ENCODE measurements at regions not wholly inside any gene's neighbourhood (a gene's known extent, or its start where the extent isn't known, plus 50 kb on each side); places are given as distances from the start of the nearest gene placed in this dataset.

- Histone ChIP-seq H3K9me3 (ENCODE audit: control insufficient read depth, low read length) (no peaks in the 10 kb centered on the region), H3K36me3 (ENCODE audit: control insufficient read depth, insufficient read depth, low read length) (no peaks in the 10 kb centered on the region), H3K4me1 (ENCODE audit: control insufficient read depth, insufficient read depth, low read length, poor library complexity, severe bottlenecking) (no peaks in the 10 kb centered on the region), H3K27ac (ENCODE audit: insufficient read depth, low read length, poor library complexity, severe bottlenecking) (no peak overlapping the region), H3K4me3 (ENCODE audit: insufficient read depth, low read depth, low read length, poor library complexity, severe bottlenecking) (no peak overlapping the region), H3K27me3 (replicated peaks; ENCODE audit: control insufficient read depth, insufficient read depth, low read length, poor library complexity, severe bottlenecking) (no peaks in the 10 kb centered on the region)
- DNase-seq: no peak
Measured at GRCh38 chr5:86824637-86825036, 206.9 kb downstream of the COX7C start.

DNA sequence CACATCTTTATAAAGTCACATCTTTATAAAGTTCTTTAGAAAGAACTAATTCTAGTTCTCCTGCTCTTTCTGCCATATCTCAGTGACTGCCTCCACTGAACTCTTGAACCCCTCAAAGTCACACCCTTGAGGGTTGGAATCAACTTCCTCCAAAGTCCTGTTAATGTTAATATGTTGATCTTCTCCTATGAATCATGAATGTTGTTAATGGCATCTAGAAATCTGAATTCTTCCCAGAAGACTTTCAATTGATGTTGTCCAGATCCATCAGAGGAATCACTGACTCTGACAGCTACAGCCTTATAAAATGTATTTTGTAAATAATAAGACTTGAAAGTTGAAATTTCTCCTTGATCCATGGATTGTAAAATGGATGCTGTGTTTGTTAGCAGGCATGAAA, 213.4 kb downstream of the COX7C start:
- no peaks in the 10 kb centered on the region for H3K36me3 ChIP-seq (ENCODE audit: control insufficient read depth, insufficient read depth, low read length)
- H3K27me3 ChIP-seq (replicated peaks; ENCODE audit: control insufficient read depth, insufficient read depth, low read length, poor library complexity, severe bottlenecking): no peaks in the 10 kb centered on the region
- H3K9me3 ChIP-seq (ENCODE audit: control insufficient read depth, low read length): no peaks in the 10 kb centered on the region
- no peaks in the 10 kb centered on the region for H3K4me1 ChIP-seq (ENCODE audit: control insufficient read depth, insufficient read depth, low read length, poor library complexity, severe bottlenecking)
- no peak overlapping the region for H3K4me3 ChIP-seq (ENCODE audit: insufficient read depth, low read depth, low read length, poor library complexity, severe bottlenecking)
- no peak overlapping the region for H3K27ac ChIP-seq (ENCODE audit: insufficient read depth, low read length, poor library complexity, severe bottlenecking)
- no peak for DNase-seq

DNA sequence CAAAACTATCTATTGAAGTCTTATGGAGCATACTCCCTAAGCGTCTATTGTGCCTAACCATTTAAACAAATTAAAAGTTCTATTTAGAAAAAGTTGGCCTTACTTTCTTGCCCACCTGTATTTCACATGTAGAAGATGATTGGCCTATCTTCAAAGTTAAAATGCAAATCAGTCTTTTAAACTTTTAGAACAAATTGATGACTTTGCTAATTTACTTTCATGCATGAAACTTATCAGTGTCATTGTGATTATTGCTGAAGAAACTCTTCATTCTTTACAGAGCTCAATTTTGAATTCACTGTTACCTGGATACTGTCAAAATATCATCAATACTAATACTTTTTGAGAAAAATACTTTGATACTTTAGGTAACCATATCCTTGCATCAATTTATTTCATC, 216.1 kb downstream of the COX7C start:
- no peak for DNase-seq
- Histone ChIP-seq H3K27me3 (replicated peaks; ENCODE audit: control insufficient read depth, insufficient read depth, low read length, poor library complexity, severe bottlenecking) (no peaks in the 10 kb centered on the region), H3K36me3 (ENCODE audit: control insufficient read depth, insufficient read depth, low read length) (no peaks in the 10 kb centered on the region), H3K4me3 (ENCODE audit: insufficient read depth, low read depth, low read length, poor library complexity, severe bottlenecking) (no peak overlapping the region), H3K27ac (ENCODE audit: insufficient read depth, low read length, poor library complexity, severe bottlenecking) (no peak overlapping the region), H3K4me1 (ENCODE audit: control insufficient read depth, insufficient read depth, low read length, poor library complexity, severe bottlenecking) (no peaks in the 10 kb centered on the region), H3K9me3 (ENCODE audit: control insufficient read depth, low read length) (no peaks in the 10 kb centered on the region)

DNA sequence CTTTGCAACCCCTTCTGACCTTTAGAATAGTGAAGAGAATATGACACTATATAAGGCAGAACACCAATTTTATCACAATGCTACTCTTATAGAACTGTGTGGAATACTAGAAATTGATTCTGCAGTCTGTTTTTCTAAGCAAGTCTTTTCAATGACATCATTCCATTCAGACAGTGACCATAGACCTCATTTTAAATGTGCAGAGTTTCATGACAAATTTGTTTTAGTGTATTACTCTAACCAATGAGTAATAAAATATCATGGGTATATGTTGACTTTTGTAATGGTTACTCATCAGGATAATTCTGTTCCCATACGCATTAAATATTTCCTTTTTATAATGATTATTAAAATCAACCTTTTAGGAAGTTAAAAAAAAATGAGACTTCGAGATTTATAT, 219.9 kb downstream of the COX7C start:
- no peak overlapping the region for H3K27ac ChIP-seq (ENCODE audit: insufficient read depth, low read length, poor library complexity, severe bottlenecking)
- DNase-seq: no peak
- no peaks in the 10 kb centered on the region for H3K4me1 ChIP-seq (ENCODE audit: control insufficient read depth, insufficient read depth, low read length, poor library complexity, severe bottlenecking)
- H3K4me3 ChIP-seq (ENCODE audit: insufficient read depth, low read depth, low read length, poor library complexity, severe bottlenecking): no peak overlapping the region
- H3K36me3 ChIP-seq (ENCODE audit: control insufficient read depth, insufficient read depth, low read length): no peaks in the 10 kb centered on the region
- H3K9me3 ChIP-seq (ENCODE audit: control insufficient read depth, low read length): no peaks in the 10 kb centered on the region
- H3K27me3 ChIP-seq (replicated peaks; ENCODE audit: control insufficient read depth, insufficient read depth, low read length, poor library complexity, severe bottlenecking): no peaks in the 10 kb centered on the region

GRCh38 chr5:86838083-86838482, 220.3 kb downstream of the COX7C start:
- H3K36me3 ChIP-seq (ENCODE audit: control insufficient read depth, insufficient read depth, low read length): no peaks in the 10 kb centered on the region
- H3K4me1 ChIP-seq (ENCODE audit: control insufficient read depth, insufficient read depth, low read length, poor library complexity, severe bottlenecking): no peaks in the 10 kb centered on the region
- no peaks in the 10 kb centered on the region for H3K27me3 ChIP-seq (replicated peaks; ENCODE audit: control insufficient read depth, insufficient read depth, low read length, poor library complexity, severe bottlenecking)
- H3K4me3 ChIP-seq (ENCODE audit: insufficient read depth, low read depth, low read length, poor library complexity, severe bottlenecking): no peak overlapping the region
- H3K9me3 ChIP-seq (ENCODE audit: control insufficient read depth, low read length): no peaks in the 10 kb centered on the region
- DNase-seq: no peak
- no peak overlapping the region for H3K27ac ChIP-seq (ENCODE audit: insufficient read depth, low read length, poor library complexity, severe bottlenecking)

DNA sequence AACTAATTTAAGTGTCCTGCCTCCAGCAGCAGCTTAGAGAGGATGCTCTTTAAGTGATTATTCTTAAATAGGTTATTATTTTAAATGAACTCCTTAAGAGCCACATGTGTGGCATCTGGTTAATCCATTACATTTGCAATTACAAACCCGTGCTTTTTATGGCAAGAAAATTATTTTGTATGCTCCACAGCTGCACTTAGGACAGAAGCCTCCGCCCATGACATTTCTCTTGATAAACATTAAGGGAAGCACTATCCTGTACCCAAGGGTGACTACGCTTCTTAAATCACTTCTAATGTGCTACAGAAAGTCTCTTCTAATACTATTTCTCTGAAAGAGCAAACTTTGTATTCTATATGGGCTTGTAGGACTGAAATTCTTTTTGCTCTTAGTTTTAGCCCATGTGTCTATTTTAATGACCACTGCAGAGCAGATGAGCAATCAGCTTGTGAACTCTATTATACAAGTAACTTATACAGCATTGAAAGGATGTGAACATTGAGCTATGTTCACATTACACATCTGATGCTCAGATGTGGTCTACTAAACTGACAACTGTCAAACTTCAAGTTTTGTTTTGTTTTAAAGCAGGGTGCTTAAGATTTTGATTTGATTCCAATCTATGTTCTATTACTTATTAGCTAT, 223.4 kb downstream of the COX7C start:
- Histone ChIP-seq H3K4me1 (ENCODE audit: control insufficient read depth, insufficient read depth, low read length, poor library complexity, severe bottlenecking) (no peaks in the 10 kb centered on the region), H3K4me3 (ENCODE audit: insufficient read depth, low read depth, low read length, poor library complexity, severe bottlenecking) (no peak overlapping the region), H3K36me3 (ENCODE audit: control insufficient read depth, insufficient read depth, low read length) (no peaks in the 10 kb centered on the region), H3K27me3 (replicated peaks; ENCODE audit: control insufficient read depth, insufficient read depth, low read length, poor library complexity, severe bottlenecking) (no peaks in the 10 kb centered on the region), H3K9me3 (ENCODE audit: control insufficient read depth, low read length) (no peaks in the 10 kb centered on the region), H3K27ac (ENCODE audit: insufficient read depth, low read length, poor library complexity, severe bottlenecking) (no peak overlapping the region)
- no peak for DNase-seq

GRCh38 chr5:86858442-86858841, 240.7 kb downstream of the COX7C start:
- no peaks in the 10 kb centered on the region for H3K9me3 ChIP-seq (ENCODE audit: control insufficient read depth, low read length)
- H3K4me1 ChIP-seq (ENCODE audit: control insufficient read depth, insufficient read depth, low read length, poor library complexity, severe bottlenecking): no peaks in the 10 kb centered on the region
- no peak overlapping the region for H3K4me3 ChIP-seq (ENCODE audit: insufficient read depth, low read depth, low read length, poor library complexity, severe bottlenecking)
- H3K36me3 ChIP-seq (ENCODE audit: control insufficient read depth, insufficient read depth, low read length): no peaks in the 10 kb centered on the region
- H3K27me3 ChIP-seq (replicated peaks; ENCODE audit: control insufficient read depth, insufficient read depth, low read length, poor library complexity, severe bottlenecking): no peaks in the 10 kb centered on the region
- H3K27ac ChIP-seq (ENCODE audit: insufficient read depth, low read length, poor library complexity, severe bottlenecking): no peak overlapping the region
- DNase-seq: no peak

DNA sequence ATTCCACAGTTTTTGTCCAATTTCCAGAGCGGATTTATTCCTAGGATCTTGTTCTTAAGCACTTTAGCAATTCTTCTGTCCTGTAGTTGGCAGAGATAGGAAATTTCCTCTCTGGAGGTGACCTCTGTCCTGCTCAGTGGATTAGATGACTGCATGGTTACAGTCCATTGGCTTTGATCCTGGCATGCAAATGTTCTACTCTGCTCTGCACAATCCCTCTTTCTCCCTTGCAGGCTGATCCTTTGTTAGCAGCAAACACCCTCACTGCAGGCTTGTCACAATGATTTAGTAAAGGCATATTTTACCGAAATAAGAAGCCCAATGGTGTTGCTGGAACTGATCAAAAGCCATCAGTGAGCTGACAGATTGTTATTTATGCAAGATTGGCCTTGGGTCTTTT, 243.8 kb downstream of the COX7C start:
- H3K36me3 ChIP-seq (ENCODE audit: control insufficient read depth, insufficient read depth, low read length): no peaks in the 10 kb centered on the region
- H3K27me3 ChIP-seq (replicated peaks; ENCODE audit: control insufficient read depth, insufficient read depth, low read length, poor library complexity, severe bottlenecking): no peaks in the 10 kb centered on the region
- H3K4me3 ChIP-seq (ENCODE audit: insufficient read depth, low read depth, low read length, poor library complexity, severe bottlenecking): no peak overlapping the region
- H3K27ac ChIP-seq (ENCODE audit: insufficient read depth, low read length, poor library complexity, severe bottlenecking): no peak overlapping the region
- no peak for DNase-seq
- H3K4me1 ChIP-seq (ENCODE audit: control insufficient read depth, insufficient read depth, low read length, poor library complexity, severe bottlenecking): no peaks in the 10 kb centered on the region
- no peaks in the 10 kb centered on the region for H3K9me3 ChIP-seq (ENCODE audit: control insufficient read depth, low read length)

- Histone ChIP-seq H3K9me3 (ENCODE audit: control insufficient read depth, low read length) (no peaks in the 10 kb centered on the region), H3K36me3 (ENCODE audit: control insufficient read depth, insufficient read depth, low read length) (no peaks in the 10 kb centered on the region), H3K4me3 (ENCODE audit: insufficient read depth, low read depth, low read length, poor library complexity, severe bottlenecking) (no peak overlapping the region), H3K4me1 (ENCODE audit: control insufficient read depth, insufficient read depth, low read length, poor library complexity, severe bottlenecking) (no peaks in the 10 kb centered on the region), H3K27ac (ENCODE audit: insufficient read depth, low read length, poor library complexity, severe bottlenecking) (no peak overlapping the region), H3K27me3 (replicated peaks; ENCODE audit: control insufficient read depth, insufficient read depth, low read length, poor library complexity, severe bottlenecking) (no peaks in the 10 kb centered on the region)
- DNase-seq: no peak
Measured at GRCh38 chr5:86862093-86862492, 244.4 kb downstream of the COX7C start.

DNA sequence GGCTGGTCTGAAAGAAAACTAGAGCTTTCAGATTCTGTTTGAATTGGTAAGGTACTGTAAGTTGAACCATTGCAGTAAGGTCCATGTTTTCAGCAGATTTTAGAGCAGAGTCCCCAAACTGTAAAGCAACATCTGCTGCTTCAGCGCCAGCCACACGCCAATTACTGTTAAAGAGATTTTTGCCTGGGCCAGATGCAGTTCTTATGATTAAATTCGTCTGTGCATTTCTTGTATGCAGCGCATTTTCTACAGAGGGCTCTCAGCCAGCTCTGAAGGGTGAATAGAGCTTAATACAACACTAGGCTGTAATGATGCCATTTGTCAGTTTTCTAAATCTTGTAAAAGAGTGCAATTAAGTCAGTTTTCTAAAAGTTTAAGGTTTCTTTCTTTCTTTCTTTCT, 246.3 kb downstream of the COX7C start:
- no peak overlapping the region for H3K4me3 ChIP-seq (ENCODE audit: insufficient read depth, low read depth, low read length, poor library complexity, severe bottlenecking)
- DNase-seq: no peak
- H3K4me1 ChIP-seq (ENCODE audit: control insufficient read depth, insufficient read depth, low read length, poor library complexity, severe bottlenecking): no peaks in the 10 kb centered on the region

More for the DNA sequence above, 246.3 kb downstream of the COX7C start:
- Histone ChIP-seq H3K27ac (ENCODE audit: insufficient read depth, low read length, poor library complexity, severe bottlenecking) (no peak overlapping the region), H3K27me3 (replicated peaks; ENCODE audit: control insufficient read depth, insufficient read depth, low read length, poor library complexity, severe bottlenecking) (peaks cover 4% of the 10 kb centered on the region), H3K36me3 (ENCODE audit: control insufficient read depth, insufficient read depth, low read length) (no peaks in the 10 kb centered on the region), H3K9me3 (ENCODE audit: control insufficient read depth, low read length) (no peaks in the 10 kb centered on the region)

All from effector memory CD4-positive, alpha-beta T cell (primary cell).